H9 (cell line): ENCODE measurements at regions not wholly inside any gene's neighbourhood (a gene's known extent, or its start where the extent isn't known, plus 50 kb on each side); places are given as distances from the start of the nearest gene placed in this dataset.

Experiments used
- DNase-seq: peaks from one replicate; pipeline ENCODE4 v3.0.0-alpha.2; 2017
- H2AFZ ChIP-seq: one replicate; pipeline ENCODE4 v1.6.1; 2013; ENCODE audit warnings: mild to moderate bottlenecking, low read length, control low read depth, moderate library complexity
- H2AK5ac ChIP-seq: 2 replicates; pipeline ENCODE4 v1.6.1; 2013; ENCODE audit warnings: low read length, control low read depth, mixed read lengths; ENCODE audit not compliant: insufficient read length
- H2BK120ac ChIP-seq: one replicate; pipeline ENCODE4 v1.6.1; 2013; ENCODE audit warnings: low read depth, mild to moderate bottlenecking, low read length, control low read depth, inconsistent platforms; ENCODE audit not compliant: poor library complexity, severe bottlenecking
- H2BK12ac ChIP-seq: 2 replicates; pipeline ENCODE4 v1.6.1; 2013; ENCODE audit warnings: low read length, control low read depth, mixed read lengths, low read depth; ENCODE audit not compliant: insufficient read length
- H2BK15ac ChIP-seq: 2 replicates; pipeline ENCODE4 v1.6.1; 2013; ENCODE audit warnings: low read depth, low read length, control low read depth
- H2BK20ac ChIP-seq: one replicate; pipeline ENCODE4 v1.6.1; 2013; ENCODE audit warnings: low read depth, mild to moderate bottlenecking, low read length, control low read depth, inconsistent platforms; ENCODE audit not compliant: poor library complexity, severe bottlenecking
- H2BK5ac ChIP-seq: 2 replicates; pipeline ENCODE4 v1.6.1; 2013; ENCODE audit warnings: low read length, control low read depth, mixed read lengths; ENCODE audit not compliant: insufficient read length
- H3K14ac ChIP-seq: 2 replicates; pipeline ENCODE4 v1.6.1; 2013; ENCODE audit warnings: low read length, control low read depth; ENCODE audit not compliant: insufficient read depth
- H3K18ac ChIP-seq: 2 replicates; pipeline ENCODE4 v1.6.1; 2013; ENCODE audit warnings: low read depth, mild to moderate bottlenecking, mixed read lengths, low read length, control low read depth; ENCODE audit not compliant: insufficient read length
- H3K23ac ChIP-seq: 2 replicates; pipeline ENCODE4 v1.6.1; 2013; ENCODE audit warnings: low read length, control low read depth, mixed read lengths, low read depth; ENCODE audit not compliant: insufficient read length
- H3K23me2 ChIP-seq: 2 replicates; pipeline ENCODE4 v1.6.1; 2013; ENCODE audit warnings: low read depth, mild to moderate bottlenecking, mixed read lengths, low read length, control low read depth; ENCODE audit not compliant: insufficient read length, poor library complexity, severe bottlenecking
- H3K27ac ChIP-seq: 2 replicates; pipeline ENCODE4 v1.5.1; 2013; ENCODE audit warnings: low read length, control low read depth, mixed read lengths, low read depth; ENCODE audit not compliant: insufficient read length
- H3K27me3 ChIP-seq: 2 replicates; pipeline ENCODE4 v1.6.1; 2013; ENCODE audit warnings: low read length, control low read depth, inconsistent platforms; ENCODE audit not compliant: insufficient read depth
- H3K4ac ChIP-seq: 2 replicates; pipeline ENCODE4 v1.6.1; 2013; ENCODE audit warnings: low read depth, mild to moderate bottlenecking, control low read depth, inconsistent platforms, low read length, moderate library complexity
- H3K4me1 ChIP-seq: 2 replicates; pipeline ENCODE4 v1.6.1; 2013; ENCODE audit warnings: low read length, control low read depth, inconsistent platforms; ENCODE audit not compliant: insufficient read depth
- H3K4me2 ChIP-seq: 2 replicates; pipeline ENCODE4 v1.6.1; 2013; ENCODE audit warnings: low read length, control low read depth, mixed read lengths; ENCODE audit not compliant: insufficient read length, insufficient read depth
- H3K56ac ChIP-seq: 2 replicates; pipeline ENCODE4 v1.6.1; 2013; ENCODE audit warnings: low read depth, mild to moderate bottlenecking, mixed read lengths, low read length, control low read depth; ENCODE audit not compliant: insufficient read length
- H3K79me1 ChIP-seq: 2 replicates; pipeline ENCODE4 v1.6.1; 2013; ENCODE audit warnings: low read depth, mild to moderate bottlenecking, moderate library complexity, low read length, control low read depth, inconsistent platforms; ENCODE audit not compliant: insufficient read depth, poor library complexity, severe bottlenecking
- H3K79me2 ChIP-seq: 2 replicates; pipeline ENCODE4 v1.6.1; 2013; ENCODE audit warnings: low read length, control low read depth, inconsistent platforms; ENCODE audit not compliant: insufficient read depth
- H3K9ac ChIP-seq: 2 replicates; pipeline ENCODE4 v1.6.1; 2013; ENCODE audit warnings: low read length, control low read depth, mixed read lengths; ENCODE audit not compliant: insufficient read length; ENCODE audit errors: extremely low read depth
- H3K9me3 ChIP-seq: one replicate; pipeline ENCODE4 v1.6.1; 2013; ENCODE audit warnings: low read depth, low read length, inconsistent platforms; ENCODE audit not compliant: control insufficient read depth
- H3T11ph ChIP-seq: one replicate; pipeline ENCODE4 v1.6.1; 2013; ENCODE audit warnings: mild to moderate bottlenecking, low read length, control low read depth, inconsistent platforms
- H4K20me1 ChIP-seq: one replicate; pipeline ENCODE4 v1.6.1; 2013; ENCODE audit not compliant: control insufficient read depth, insufficient read length, insufficient read depth
- H4K5ac ChIP-seq: 2 replicates; pipeline ENCODE4 v1.6.1; 2013; ENCODE audit warnings: low read depth, mild to moderate bottlenecking, mixed read lengths, low read length, control low read depth; ENCODE audit not compliant: insufficient read length
- H4K8ac ChIP-seq: replicated peaks from 2 replicates; pipeline ENCODE4 v1.6.1; 2013; ENCODE audit warnings: low read length, control low read depth, mixed read lengths, low read depth; ENCODE audit not compliant: insufficient read length
- H4K91ac ChIP-seq: 2 replicates; pipeline ENCODE4 v1.6.1; 2013; ENCODE audit warnings: low read depth, mild to moderate bottlenecking, moderate library complexity, mixed read lengths, low read length, control low read depth; ENCODE audit not compliant: insufficient read length
- H3K27ac Mint-ChIP-seq, 3 experiments: 2 replicates in 2 of 3; 3 replicates in 1 of 3; pipeline ENCODE4 v1.8.0; 2020 to 2021; ENCODE audit warnings: mixed read lengths in 3 of 3, mild to moderate bottlenecking in 1 of 3, moderate library complexity in 1 of 3
- H3K27me3 Mint-ChIP-seq: 2 replicates; pipeline ENCODE4 v1.8.0; 2021; ENCODE audit warnings: low read depth, mild to moderate bottlenecking, moderate library complexity, mixed read lengths
- H3K36me3 Mint-ChIP-seq, 3 experiments: 2 replicates in 2 of 3; 3 replicates in 1 of 3; pipeline ENCODE4 v1.8.0; 2020 to 2021; ENCODE audit warnings: low read depth in 3 of 3, mixed read lengths in 3 of 3; ENCODE audit not compliant: insufficient read depth in 1 of 3
- H3K4me1 Mint-ChIP-seq, 2 experiments: 2 replicates each; pipeline ENCODE4 v1.8.0; 2020; ENCODE audit warnings: mixed read lengths in 2 of 2
- H3K4me3 Mint-ChIP-seq, 2 experiments: 2 replicates in 1 of 2; 3 replicates in 1 of 2; pipeline ENCODE4 v1.8.0; 2020 to 2021; ENCODE audit warnings: mild to moderate bottlenecking in 2 of 2, mixed read lengths in 2 of 2, moderate library complexity in 1 of 2
- H3K9me3 Mint-ChIP-seq, 2 experiments: 2 replicates in 1 of 2; 3 replicates in 1 of 2; pipeline ENCODE4 v1.8.0; 2020; ENCODE audit warnings: mild to moderate bottlenecking in 2 of 2, mixed read lengths in 2 of 2, moderate library complexity in 1 of 2
- CTCF ChIP-seq: fragments of 200-600 bp; sonication (generic); conservative IDR thresholded peaks from 3 replicates; pipeline ENCODE4 v1.8.0; 2021; ENCODE audit warnings: antibody characterized with exemption, mild to moderate bottlenecking
- WGBS: extraction: QIAGEN DNeasy Blood & Tissue Kit; methylation state at CpG from one replicate; pipeline ENCODE4 v1.1.7; 2013; ENCODE audit warnings: missing lambda C conversion rate, low lambda C conversion rate, mixed read lengths; ENCODE audit not compliant: insufficient read length; ENCODE audit errors: extremely low coverage; 5-methylcytosine and 5-hydroxymethylcytosine counted together

- H3K14ac ChIP-seq: no peak overlapping the region
- H3K4me3 Mint-ChIP-seq: no peak overlapping the region
- H3K9me3 ChIP-seq: no peaks in the 10 kb centered on the region
- H3K4me1 Mint-ChIP-seq: peaks cover 10 to 15% of the 10 kb centered on the region in 2 experiments
- H3K27me3 Mint-ChIP-seq: no peaks in the 10 kb centered on the region
- DNase-seq: no peak
- no peak overlapping the region for H3K18ac ChIP-seq
- no peaks in the 10 kb centered on the region for H3K9me3 Mint-ChIP-seq
- H3K56ac ChIP-seq: no peak overlapping the region
- no peak overlapping the region for H3K23ac ChIP-seq
- H4K8ac ChIP-seq: no peak overlapping the region
- no peak overlapping the region for H3K9ac ChIP-seq
- no peak overlapping the region for H2AFZ ChIP-seq
- H3K27ac Mint-ChIP-seq: no peak overlapping the region
- no peak overlapping the region for H3K4ac ChIP-seq
- H4K5ac ChIP-seq: no peak overlapping the region
- no peak overlapping the region for H2AK5ac ChIP-seq
- H3K79me2 ChIP-seq: no peaks in the 10 kb centered on the region
- no CpG with 5 or more reads among the region's 4 CpGs for WGBS
- H3K27me3 ChIP-seq: no peaks in the 10 kb centered on the region
- H3K36me3 Mint-ChIP-seq: no peaks in the 10 kb centered on the region
- H2BK5ac ChIP-seq: no peak overlapping the region
- no peak overlapping the region for H2BK12ac ChIP-seq
- no peaks in the 10 kb centered on the region for H3K23me2 ChIP-seq
- TF ChIP-seq CTCF: no peak
- no peak overlapping the region for H4K91ac ChIP-seq
- H2BK20ac ChIP-seq: no peak overlapping the region
- no peaks in the 10 kb centered on the region for H4K20me1 ChIP-seq
- no peaks in the 10 kb centered on the region for H3K79me1 ChIP-seq
- no peak overlapping the region for H3K4me2 ChIP-seq
- H3T11ph ChIP-seq: no peak overlapping the region
- H2BK120ac ChIP-seq: no peak overlapping the region
- H2BK15ac ChIP-seq: no peak overlapping the region
- no peak overlapping the region for H3K27ac ChIP-seq
- peaks cover 3% of the 10 kb centered on the region; the same call in 1 of the 2 replicates for H3K4me1 ChIP-seq
Observed at GRCh38 chr12:94848966-94849365, 154.5 kb downstream of the NDUFA12 start.
